Suprapubic skin (tissue), 4 donors: ENCODE measurements at regions not wholly inside any gene's neighbourhood (a gene's known extent, or its start where the extent isn't known, plus 50 kb on each side); places are given as distances from the start of the nearest gene placed in this dataset.

ENCODE experiments used
- DNase-seq, 2 donors: peaks; one replicate each; pipeline ENCODE4 v3.0.0-alpha.2; 2019; ENCODE audit warnings: low spot score in 2 of 2
- H3K27ac ChIP-seq: fragments of 200-600 bp; sonication (generic); one replicate; pipeline ENCODE4 v1.5.1; 2019
- H3K27me3 ChIP-seq: fragments of 200-600 bp; sonication (generic); one replicate; pipeline ENCODE4 v1.5.1; 2019
- H3K36me3 ChIP-seq: fragments of 200-600 bp; sonication (generic); one replicate; pipeline ENCODE4 v1.5.1; 2019
- H3K4me1 ChIP-seq: fragments of 200-600 bp; sonication (generic); one replicate; pipeline ENCODE4 v1.5.1; 2019
- H3K4me3 ChIP-seq: fragments of 200-600 bp; sonication (generic); one replicate; pipeline ENCODE4 v1.5.1; 2019; ENCODE audit warnings: mild to moderate bottlenecking
- H3K9me3 ChIP-seq: fragments of 200-600 bp; sonication (generic); one replicate; pipeline ENCODE4 v1.5.1; 2019
- CTCF ChIP-seq, 2 donors: fragments of 200-600 bp in 1 of 2; fragments of 450-650 bp in 1 of 2; sonication (generic) in 1 of 2; IDR thresholded peaks; one replicate each; pipeline ENCODE4 v1.5.1; 2016 to 2019; ENCODE audit warnings: antibody characterized with exemption in 2 of 2, mild to moderate bottlenecking in 1 of 2, moderate library complexity in 1 of 2
- EP300 ChIP-seq: sonication (generic); formaldehyde crosslinking; IDR thresholded peaks from one replicate; pipeline ENCODE4 v1.6.1; 2017; ENCODE audit warnings: antibody characterized with exemption
- POLR2A ChIP-seq, 2 donors: fragments of 450-650 bp; IDR thresholded peaks; one replicate each; pipeline ENCODE4 v1.6.1; 2017; ENCODE audit warnings: antibody characterized with exemption in 2 of 2, mild to moderate bottlenecking in 2 of 2, moderate library complexity in 2 of 2
- POLR2AphosphoS5 ChIP-seq, 3 donors: sonication (generic); formaldehyde crosslinking; IDR thresholded peaks; one replicate each; pipeline ENCODE4 v1.6.1; 2017; ENCODE audit warnings: antibody characterized with exemption in 3 of 3
- WGBS: methylation state at CpG from one replicate; pipeline ENCODE4 v1.1.5; 2018; 5-methylcytosine and 5-hydroxymethylcytosine counted together

GRCh38 chr1:81618376-81618775 is 182.4 kb upstream of the ADGRL2 start:
- no peak for DNase-seq
- Histone ChIP-seq H3K9me3 (no peaks in the 10 kb centered on the region), H3K36me3 (no peaks in the 10 kb centered on the region), H3K27me3 (no peaks in the 10 kb centered on the region), H3K27ac (no peak overlapping the region), H3K4me1 (no peaks in the 10 kb centered on the region), H3K4me3 (no peak overlapping the region)
- TF ChIP-seq POLR2A (IDR thresholded peaks at IDR 0.05) (no peak), POLR2AphosphoS5 (IDR thresholded peaks at IDR 0.05) (no peak), CTCF (IDR thresholded peaks at IDR 0.05) (no peak), EP300 (no peak)

GRCh38 chr1:81617308-81617967 is 183.3 kb upstream of the ADGRL2 start:
- Histone ChIP-seq H3K9me3 (no peaks in the 10 kb centered on the region), H3K27me3 (no peaks in the 10 kb centered on the region), H3K36me3 (no peaks in the 10 kb centered on the region), H3K4me1 (no peaks in the 10 kb centered on the region), H3K4me3 (no peak overlapping the region), H3K27ac (no peak overlapping the region)
- 74% methylated on average over 9 of the region's 9 CpGs for WGBS
- no peak for TF ChIP-seq POLR2AphosphoS5 (IDR thresholded peaks at IDR 0.05)
- DNase-seq: no peak

- 72% methylated on average over 3 of the region's 3 CpGs for WGBS
- H3K27me3 ChIP-seq: no peaks in the 10 kb centered on the region
- TF ChIP-seq POLR2A (IDR thresholded peaks at IDR 0.05): no peak
- no peak for TF ChIP-seq POLR2AphosphoS5 (IDR thresholded peaks at IDR 0.05)
- no peak for TF ChIP-seq EP300
Measured at GRCh38 chr1:81613803-81614202, 186.9 kb upstream of the ADGRL2 start.

DNA sequence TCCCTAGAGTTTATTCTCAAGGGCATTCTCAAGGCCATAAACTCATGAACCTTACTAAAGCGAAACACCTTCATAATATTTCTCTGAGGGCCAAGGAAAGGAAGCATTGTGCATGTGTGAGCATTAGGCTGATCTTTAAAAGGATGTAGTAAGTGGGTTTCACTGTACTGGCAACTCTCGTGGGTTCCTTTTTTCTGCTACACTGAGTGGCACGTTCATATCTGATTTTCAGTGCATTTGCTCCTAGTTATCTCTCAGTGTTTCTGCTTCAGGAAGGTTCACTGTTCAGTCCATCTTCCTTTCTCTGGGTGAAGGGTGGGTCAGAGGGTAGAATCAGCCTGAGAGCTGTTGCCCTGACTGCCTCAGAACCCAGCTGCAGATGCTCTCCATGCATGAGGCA is 192.8 kb upstream of the ADGRL2 start:
- H3K9me3 ChIP-seq: no peaks in the 10 kb centered on the region
- H3K27ac ChIP-seq: no peak overlapping the region
- H3K27me3 ChIP-seq: no peaks in the 10 kb centered on the region
- no peaks in the 10 kb centered on the region for H3K36me3 ChIP-seq
- no peak for DNase-seq
- no peaks in the 10 kb centered on the region for H3K4me1 ChIP-seq
- 73% methylated on average over 3 of the region's 3 CpGs for WGBS
- H3K4me3 ChIP-seq: no peak overlapping the region
- TF ChIP-seq EP300: no peak
- TF ChIP-seq POLR2AphosphoS5 (IDR thresholded peaks at IDR 0.05): no peak
- TF ChIP-seq CTCF (IDR thresholded peaks at IDR 0.05): no peak
- no peak for TF ChIP-seq POLR2A (IDR thresholded peaks at IDR 0.05)

More at GRCh38 chr1:81613803-81614202, 186.9 kb upstream of the ADGRL2 start:
- Histone ChIP-seq H3K27ac (no peak overlapping the region), H3K4me1 (no peaks in the 10 kb centered on the region), H3K4me3 (no peak overlapping the region), H3K36me3 (no peaks in the 10 kb centered on the region), H3K9me3 (no peaks in the 10 kb centered on the region)
- no peak for DNase-seq

GRCh38 chr1:81607086-81607485 is 193.6 kb upstream of the ADGRL2 start:
- no peaks in the 10 kb centered on the region for H3K27me3 ChIP-seq
- no peak overlapping the region for H3K4me3 ChIP-seq
- no peak for DNase-seq
- TF ChIP-seq CTCF (IDR thresholded peaks at IDR 0.05) (no peak), POLR2A (IDR thresholded peaks at IDR 0.05) (no peak), POLR2AphosphoS5 (IDR thresholded peaks at IDR 0.05) (no peak), EP300 (no peak)
- H3K9me3 ChIP-seq: no peaks in the 10 kb centered on the region
- no peak overlapping the region for H3K27ac ChIP-seq
- no peaks in the 10 kb centered on the region for H3K4me1 ChIP-seq
- no peaks in the 10 kb centered on the region for H3K36me3 ChIP-seq
- WGBS: 91% methylated on average over 3 of the region's 3 CpGs

GRCh38 chr1:81606656-81607055 is 194.1 kb upstream of the ADGRL2 start:
- Histone ChIP-seq H3K36me3 (no peaks in the 10 kb centered on the region), H3K9me3 (no peaks in the 10 kb centered on the region), H3K4me1 (no peaks in the 10 kb centered on the region), H3K4me3 (no peak overlapping the region), H3K27me3 (no peaks in the 10 kb centered on the region), H3K27ac (no peak overlapping the region)
- TF ChIP-seq POLR2AphosphoS5 (IDR thresholded peaks at IDR 0.05) (no peak), EP300 (no peak), POLR2A (IDR thresholded peaks at IDR 0.05) (no peak), CTCF (IDR thresholded peaks at IDR 0.05) (no peak)
- 92% methylated on average over 5 of the region's 5 CpGs for WGBS
- DNase-seq: no peak
